ENCODE measurements at regions not wholly inside any gene's neighbourhood (a gene's known extent, or its start where the extent isn't known, plus 50 kb on each side); places are given as distances from the start of the nearest gene placed in this dataset.

DNA sequence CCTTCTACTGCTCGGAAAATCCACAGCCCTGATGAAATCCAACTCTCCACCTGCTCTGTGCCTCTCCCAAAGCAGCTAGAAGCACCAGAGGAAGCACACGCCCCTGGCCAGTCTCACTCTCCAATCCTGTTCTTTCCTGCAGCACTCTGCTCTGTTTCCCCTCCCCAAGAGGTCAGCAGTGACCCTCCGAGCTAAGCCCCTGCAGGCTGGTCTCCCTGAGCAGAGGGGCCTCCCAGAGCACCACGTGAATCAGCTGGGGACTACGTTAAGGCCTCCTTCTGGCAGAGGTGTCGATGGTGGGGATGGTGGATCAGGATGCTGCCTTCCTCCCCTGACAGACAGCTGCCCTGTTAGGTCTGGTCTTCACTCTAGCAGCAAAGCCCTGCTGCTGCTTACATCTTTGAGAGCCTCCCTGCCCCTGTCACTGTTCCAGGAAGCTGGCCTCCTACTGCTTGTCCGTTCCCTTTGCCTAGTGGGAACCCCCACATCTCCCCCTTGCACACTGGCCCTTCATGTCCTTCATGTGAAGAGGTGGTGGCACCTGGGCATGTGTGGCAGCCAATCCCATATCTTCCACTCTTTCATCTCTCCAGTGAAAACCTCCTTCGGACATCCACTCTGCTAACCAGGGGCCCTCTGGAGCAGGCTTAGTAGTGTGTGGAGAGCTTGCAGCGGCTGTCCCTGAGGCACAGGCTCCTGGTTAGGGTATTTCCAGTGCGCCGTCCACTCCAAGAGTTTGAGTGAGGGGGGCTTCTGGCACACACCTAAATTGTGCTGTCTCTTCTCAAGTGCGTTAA is 307.5 kb upstream of the HS6ST1 start:
- no peaks in the 10 kb centered on the region for H3K27me3 ChIP-seq (ENCODE audit: low read depth, low read length)
- TF ChIP-seq, protein P1, sequence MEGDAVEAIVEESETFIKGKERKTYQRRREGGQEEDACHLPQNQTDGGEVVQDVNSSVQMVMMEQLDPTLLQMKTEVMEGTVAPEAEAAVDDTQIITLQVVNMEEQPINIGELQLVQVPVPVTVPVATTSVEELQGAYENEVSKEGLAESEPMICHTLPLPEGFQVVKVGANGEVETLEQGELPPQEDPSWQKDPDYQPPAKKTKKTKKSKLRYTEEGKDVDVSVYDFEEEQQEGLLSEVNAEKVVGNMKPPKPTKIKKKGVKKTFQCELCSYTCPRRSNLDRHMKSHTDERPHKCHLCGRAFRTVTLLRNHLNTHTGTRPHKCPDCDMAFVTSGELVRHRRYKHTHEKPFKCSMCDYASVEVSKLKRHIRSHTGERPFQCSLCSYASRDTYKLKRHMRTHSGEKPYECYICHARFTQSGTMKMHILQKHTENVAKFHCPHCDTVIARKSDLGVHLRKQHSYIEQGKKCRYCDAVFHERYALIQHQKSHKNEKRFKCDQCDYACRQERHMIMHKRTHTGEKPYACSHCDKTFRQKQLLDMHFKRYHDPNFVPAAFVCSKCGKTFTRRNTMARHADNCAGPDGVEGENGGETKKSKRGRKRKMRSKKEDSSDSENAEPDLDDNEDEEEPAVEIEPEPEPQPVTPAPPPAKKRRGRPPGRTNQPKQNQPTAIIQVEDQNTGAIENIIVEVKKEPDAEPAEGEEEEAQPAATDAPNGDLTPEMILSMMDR (IDR thresholded peaks at IDR 0.05; ENCODE audit: low read depth, low read length) = no peak
- H3K4me2 ChIP-seq (ENCODE audit: low read length) = no peak overlapping the region
- H4K20me1 ChIP-seq (ENCODE audit: insufficient read depth, low read length) = no peaks in the 10 kb centered on the region
- H3K9ac ChIP-seq (ENCODE audit: low read length) = no peak overlapping the region
- no peak overlapping the region for H3K27ac ChIP-seq (ENCODE audit: low read length)
- no peak overlapping the region for H2AFZ ChIP-seq (ENCODE audit: low read depth, low read length)
- no peaks in the 10 kb centered on the region for H3K79me2 ChIP-seq (ENCODE audit: low read length)
- H3K4me3 ChIP-seq (ENCODE audit: low read length) = no peak overlapping the region
- no peaks in the 10 kb centered on the region for H3K9me3 ChIP-seq (ENCODE audit: insufficient read depth, low read length)
- no peaks in the 10 kb centered on the region for H3K36me3 ChIP-seq (replicated peaks; ENCODE audit: low read depth, low read length)
- peaks cover 11% of the 10 kb centered on the region for H3K4me1 ChIP-seq (ENCODE audit: low read length)

DNA sequence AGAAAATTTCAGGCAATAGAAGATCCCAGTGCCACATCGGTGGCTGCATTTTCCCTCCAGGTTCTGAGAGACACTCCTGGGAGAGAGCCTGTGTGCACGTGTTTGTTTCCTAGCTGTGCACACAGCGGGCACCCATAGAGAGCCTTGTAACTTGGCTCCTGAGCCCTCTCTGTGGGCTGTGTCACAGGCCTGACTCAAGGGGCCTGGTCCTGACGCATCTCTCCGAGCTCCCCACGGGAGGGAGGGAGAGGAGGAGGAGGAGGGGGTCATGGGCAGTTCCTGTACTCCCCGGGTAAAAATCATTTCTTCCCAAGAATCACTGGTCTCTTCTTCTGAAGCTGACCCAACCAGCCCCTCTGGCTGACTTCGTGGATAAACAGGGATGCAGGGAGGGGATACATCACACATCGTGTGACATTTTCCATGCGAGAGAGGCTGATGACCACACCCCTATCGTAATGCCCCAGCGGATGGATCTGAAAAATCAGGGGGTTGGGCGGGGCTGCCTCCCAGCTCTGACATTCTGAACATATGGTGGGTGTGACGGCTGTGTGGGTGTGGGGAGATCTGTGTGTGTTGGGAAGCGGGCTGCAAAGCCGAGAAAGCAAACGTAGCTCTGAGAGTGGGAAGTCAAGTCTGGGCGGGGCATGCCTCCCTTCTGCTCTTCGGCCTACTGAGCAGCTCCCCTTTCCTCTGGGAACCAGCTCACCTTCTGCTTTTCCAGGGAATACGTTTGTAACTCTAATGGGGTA is 308.3 kb upstream of the HS6ST1 start:
- H4K20me1 ChIP-seq (ENCODE audit: insufficient read depth, low read length) = no peaks in the 10 kb centered on the region
- no peaks in the 10 kb centered on the region for H3K79me2 ChIP-seq (ENCODE audit: low read length)
- no peak overlapping the region for H3K4me2 ChIP-seq (ENCODE audit: low read length)
- no peaks in the 10 kb centered on the region for H3K27me3 ChIP-seq (ENCODE audit: low read depth, low read length)
- no peak overlapping the region for H2AFZ ChIP-seq (ENCODE audit: low read depth, low read length)
- H3K9ac ChIP-seq (ENCODE audit: low read length) = no peak overlapping the region
- TF ChIP-seq, protein P1 (IDR thresholded peaks at IDR 0.05; ENCODE audit: low read depth, low read length) = no peak
- TF ChIP-seq EZH2phosphoT487 (IDR thresholded peaks at IDR 0.05; ENCODE audit: low read depth) = no peak
- H3K36me3 ChIP-seq (replicated peaks; ENCODE audit: low read depth, low read length) = no peaks in the 10 kb centered on the region
- no peaks in the 10 kb centered on the region for H3K9me3 ChIP-seq (ENCODE audit: insufficient read depth, low read length)
- peaks cover 11% of the 10 kb centered on the region for H3K4me1 ChIP-seq (ENCODE audit: low read length)
- no peak overlapping the region for H3K27ac ChIP-seq (ENCODE audit: low read length)
- H3K4me3 ChIP-seq (ENCODE audit: low read length) = no peak overlapping the region

DNA sequence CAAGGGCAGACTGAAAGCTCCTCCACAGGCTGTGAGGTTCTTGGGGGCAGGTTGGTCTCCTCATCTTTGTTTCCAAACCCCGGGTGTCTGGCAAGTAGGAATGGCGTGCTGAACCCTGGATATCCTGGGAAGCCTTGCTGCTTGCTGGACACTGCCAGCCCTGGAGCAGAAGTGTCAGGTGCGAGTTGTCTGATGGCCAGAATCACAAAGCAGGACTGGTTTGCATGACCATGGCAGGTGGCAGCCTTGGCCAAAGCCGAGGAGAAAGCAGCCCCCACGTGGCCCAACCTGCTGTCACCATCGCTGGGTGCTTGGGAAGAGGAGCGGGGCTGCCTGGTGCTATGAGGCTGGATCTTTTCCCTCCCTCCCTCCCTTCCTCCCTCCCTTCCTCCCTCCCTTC is 309.5 kb upstream of the HS6ST1 start:
- no peaks in the 10 kb centered on the region for H4K20me1 ChIP-seq (ENCODE audit: insufficient read depth, low read length)
- no peaks in the 10 kb centered on the region for H3K36me3 ChIP-seq (replicated peaks; ENCODE audit: low read depth, low read length)
- H3K9me3 ChIP-seq (ENCODE audit: insufficient read depth, low read length) = no peaks in the 10 kb centered on the region
- H3K27ac ChIP-seq (ENCODE audit: low read length) = no peak overlapping the region
- H3K27me3 ChIP-seq (ENCODE audit: low read depth, low read length) = no peaks in the 10 kb centered on the region
- TF ChIP-seq EZH2phosphoT487 (IDR thresholded peaks at IDR 0.05; ENCODE audit: low read depth) = no peak
- H3K9ac ChIP-seq (ENCODE audit: low read length) = no peak overlapping the region
- no peak overlapping the region for H2AFZ ChIP-seq (ENCODE audit: low read depth, low read length)
- H3K79me2 ChIP-seq (ENCODE audit: low read length) = no peaks in the 10 kb centered on the region
- peaks cover 11% of the 10 kb centered on the region for H3K4me1 ChIP-seq (ENCODE audit: low read length)
- no peak overlapping the region for H3K4me2 ChIP-seq (ENCODE audit: low read length)
- H3K4me3 ChIP-seq (ENCODE audit: low read length) = no peak overlapping the region

DNA sequence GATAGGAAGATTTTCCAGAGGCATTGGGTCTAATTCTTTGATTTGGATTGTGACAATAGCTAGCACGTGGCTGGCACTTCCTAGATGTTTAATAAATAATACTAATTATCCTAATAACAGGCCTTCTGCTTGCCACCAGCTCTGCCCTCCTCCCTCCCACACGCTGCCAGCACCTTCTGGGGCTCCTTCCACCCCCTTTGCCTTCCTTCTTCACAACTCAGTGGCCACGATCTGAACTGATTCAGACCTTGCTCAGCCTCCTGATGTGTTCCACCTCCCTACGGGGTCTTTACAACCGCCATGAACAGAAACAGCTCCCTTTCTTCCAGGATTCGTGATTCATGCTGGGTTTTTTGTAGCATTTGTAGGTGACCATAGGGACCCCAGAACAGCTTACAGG is 310.3 kb upstream of the HS6ST1 start:
- Histone ChIP-seq H3K9ac (ENCODE audit: low read length) (no peak overlapping the region), H3K4me2 (ENCODE audit: low read length) (no peak overlapping the region), H2AFZ (ENCODE audit: low read depth, low read length) (no peak overlapping the region), H3K4me1 (ENCODE audit: low read length) (peaks cover 5% of the 10 kb centered on the region), H4K20me1 (ENCODE audit: insufficient read depth, low read length) (no peaks in the 10 kb centered on the region), H3K4me3 (ENCODE audit: low read length) (no peak overlapping the region), H3K27ac (ENCODE audit: low read length) (no peak overlapping the region), H3K9me3 (ENCODE audit: insufficient read depth, low read length) (no peaks in the 10 kb centered on the region), H3K36me3 (replicated peaks; ENCODE audit: low read depth, low read length) (no peaks in the 10 kb centered on the region), H3K27me3 (ENCODE audit: low read depth, low read length) (no peaks in the 10 kb centered on the region), H3K79me2 (ENCODE audit: low read length) (no peaks in the 10 kb centered on the region)
- no peak for TF ChIP-seq EZH2phosphoT487 (IDR thresholded peaks at IDR 0.05; ENCODE audit: low read depth)
- TF ChIP-seq, protein P1 (IDR thresholded peaks at IDR 0.05; ENCODE audit: low read depth, low read length) = no peak
